ENCODE measurements at regions not wholly inside any gene's neighbourhood (a gene's known extent, or its start where the extent isn't known, plus 50 kb on each side); places are given as distances from the start of the nearest gene placed in this dataset.
"Not testable (repeated sequence)": the region's sequence is repeated elsewhere in the genome, so short reads cannot be mapped to it uniquely, and the experiment has no call there.

- H3K4me1 ChIP-seq (ENCODE audit: control insufficient read depth, insufficient read depth, low read length) = peaks cover 23% of the 10 kb centered on the region
- H3K4me3 Mint-ChIP-seq = peak overlapping the region; percentile 84
- intact Hi-C loops (cut with micrococcal nuclease); H3K4me3 ChIP-seq (ENCODE audit: low read length); H3K9me3 ChIP-seq (ENCODE audit: control insufficient read depth, insufficient read depth, low read length); ATAC-seq; H3K9me3 Mint-ChIP-seq; H3K36me3 Mint-ChIP-seq; H3K27me3 ChIP-seq (ENCODE audit: control insufficient read depth, insufficient read depth, low read length); H3K27ac ChIP-seq (ENCODE audit: low read length); H3K36me3 ChIP-seq (ENCODE audit: control insufficient read depth, insufficient read depth, low read length); H3K27me3 Mint-ChIP-seq (ENCODE audit: low read depth in 2 of 2): not testable (repeated sequence)
- H3K4me1 Mint-ChIP-seq = peaks cover 26 to 30% of the 10 kb centered on the region in 2 donors
- DNase-seq = peak in 1 of 2 donors; percentile 10
- peak overlapping the region; percentile 86 to 88 for H3K27ac Mint-ChIP-seq
- 88% methylated on average over 6 of the region's 6 CpGs for WGBS (ENCODE audit: insufficient coverage)
Observed at GRCh38 chr16:21505751-21506520, 93.4 kb upstream of the METTL9 start.

DNA sequence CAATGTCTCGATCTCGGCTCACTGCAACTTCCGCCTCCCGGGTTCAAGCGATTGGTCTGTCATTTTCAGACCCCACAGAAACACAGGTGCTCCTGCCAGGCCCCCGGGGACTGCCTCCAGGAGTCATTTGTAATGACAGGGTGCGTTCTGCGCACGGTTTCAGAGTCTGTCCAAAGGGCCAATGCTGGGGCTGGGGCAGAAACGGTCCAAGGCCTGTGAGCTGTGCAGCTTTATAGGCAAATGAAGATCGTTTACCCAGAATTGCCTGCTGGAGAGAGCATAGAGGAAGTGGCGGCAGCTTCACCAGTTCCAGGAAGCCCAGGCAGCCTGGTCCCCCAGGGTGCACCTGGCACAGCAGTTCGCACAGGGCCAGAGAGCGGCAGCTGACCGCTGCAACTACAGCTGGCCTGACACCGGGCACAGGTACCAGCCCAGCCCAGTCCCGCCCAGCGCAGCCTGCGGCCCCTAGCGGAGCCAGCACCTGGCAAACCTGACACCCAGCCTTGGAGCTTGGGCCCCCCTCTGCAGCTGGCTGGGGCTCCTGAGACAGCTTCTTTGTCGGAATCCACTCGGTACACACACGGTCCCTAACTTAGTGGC, 92.4 kb upstream of the METTL9 start:
- intact Hi-C loops (cut with micrococcal nuclease); H3K27me3 Mint-ChIP-seq (ENCODE audit: low read depth in 2 of 2); H3K36me3 ChIP-seq (ENCODE audit: control insufficient read depth, insufficient read depth, low read length); H3K9me3 Mint-ChIP-seq; H3K27me3 ChIP-seq (ENCODE audit: control insufficient read depth, insufficient read depth, low read length); H3K9me3 ChIP-seq (ENCODE audit: control insufficient read depth, insufficient read depth, low read length); H3K36me3 Mint-ChIP-seq: not testable (repeated sequence)
- H3K4me1 Mint-ChIP-seq = peaks cover 26 to 39% of the 10 kb centered on the region in 2 donors
- DNase-seq = peak; percentile 53 to 68
- WGBS (ENCODE audit: insufficient coverage) = 8% methylated on average over 23 of the region's 23 CpGs
- H3K4me3 Mint-ChIP-seq = peak overlapping the region; percentile 84
- Histone ChIP-seq H3K27ac (ENCODE audit: low read length) (peak overlapping the region; percentile 80), H3K4me1 (ENCODE audit: control insufficient read depth, insufficient read depth, low read length) (peaks cover 23% of the 10 kb centered on the region), H3K4me3 (ENCODE audit: low read length) (peak overlapping the region; percentile 19)
- ATAC-seq = peak; percentile 24 to 54 (median 36)
- H3K27ac Mint-ChIP-seq = peak overlapping the region; percentile 86 to 88

GRCh38 chr16:21507631-21508305, 91.6 kb upstream of the METTL9 start:
- H3K4me1 ChIP-seq (ENCODE audit: control insufficient read depth, insufficient read depth, low read length) = peaks cover 25% of the 10 kb centered on the region
- H3K4me3 ChIP-seq (ENCODE audit: low read length); ATAC-seq; H3K27me3 ChIP-seq (ENCODE audit: control insufficient read depth, insufficient read depth, low read length); H3K27me3 Mint-ChIP-seq (ENCODE audit: low read depth in 2 of 2); H3K9me3 ChIP-seq (ENCODE audit: control insufficient read depth, insufficient read depth, low read length); H3K36me3 ChIP-seq (ENCODE audit: control insufficient read depth, insufficient read depth, low read length); intact Hi-C loops (cut with micrococcal nuclease); H3K36me3 Mint-ChIP-seq; H3K9me3 Mint-ChIP-seq: not testable (repeated sequence)
- DNase-seq = peak; percentile 16 to 46
- H3K4me1 Mint-ChIP-seq = peaks cover 26 to 39% of the 10 kb centered on the region in 2 donors
- 94% methylated on average over 13 of the region's 15 CpGs for WGBS (ENCODE audit: insufficient coverage)
- H3K27ac ChIP-seq (ENCODE audit: low read length) = peak overlapping the region; percentile 80
- peak overlapping the region; percentile 86 to 88 for H3K27ac Mint-ChIP-seq
- H3K4me3 Mint-ChIP-seq = peak overlapping the region; percentile 84

DNA sequence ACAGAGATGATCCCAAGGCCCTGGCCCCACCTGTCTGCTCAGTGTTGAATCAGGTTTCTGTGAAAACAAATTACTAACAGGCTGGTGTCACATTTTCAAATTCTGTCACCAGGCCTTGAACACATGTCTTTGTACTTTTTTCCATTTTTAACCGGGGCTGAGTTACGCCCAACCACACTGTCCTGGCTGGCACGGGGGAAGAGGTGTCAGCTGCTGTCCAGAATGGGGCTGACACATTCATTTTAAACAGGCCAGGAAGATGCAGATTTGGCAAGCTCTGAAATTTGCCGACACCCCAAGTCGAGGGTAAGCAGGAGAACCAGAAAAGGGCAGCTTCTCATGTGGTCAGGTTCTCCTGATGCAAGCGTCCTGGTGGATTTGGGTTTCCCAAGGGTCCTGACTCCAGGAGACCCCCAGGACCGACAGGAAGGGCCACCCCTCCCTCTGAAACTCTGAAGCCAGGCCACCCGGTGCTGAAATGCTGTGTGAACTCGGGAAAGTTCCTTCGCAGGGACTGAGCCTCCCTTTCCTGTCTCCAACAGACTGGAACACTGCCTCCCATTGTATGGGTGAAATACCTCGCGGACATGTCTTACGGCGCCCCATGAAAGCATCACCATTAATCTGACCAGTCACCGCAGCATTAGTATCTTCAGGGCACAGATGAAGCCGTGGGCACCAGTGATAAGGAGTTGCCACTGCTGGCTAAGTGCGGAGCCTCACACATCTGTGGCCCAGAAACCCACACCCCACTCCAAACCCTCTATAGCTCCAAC, 90.5 kb upstream of the METTL9 start:
- peak in 1 of 2 donors; percentile 13 for DNase-seq
- H3K27ac ChIP-seq (ENCODE audit: low read length); ATAC-seq; H3K4me3 ChIP-seq (ENCODE audit: low read length); H3K36me3 ChIP-seq (ENCODE audit: control insufficient read depth, insufficient read depth, low read length); H3K36me3 Mint-ChIP-seq; H3K27me3 ChIP-seq (ENCODE audit: control insufficient read depth, insufficient read depth, low read length); H3K9me3 Mint-ChIP-seq; H3K27me3 Mint-ChIP-seq (ENCODE audit: low read depth in 2 of 2); H3K9me3 ChIP-seq (ENCODE audit: control insufficient read depth, insufficient read depth, low read length); intact Hi-C loops (cut with micrococcal nuclease): not testable (repeated sequence)
- peak overlapping the region; percentile 86 to 88 for H3K27ac Mint-ChIP-seq
- peaks cover 31 to 46% of the 10 kb centered on the region in 2 donors for H3K4me1 Mint-ChIP-seq
- H3K4me3 Mint-ChIP-seq = peak overlapping the region; percentile 84
- peaks cover 32% of the 10 kb centered on the region for H3K4me1 ChIP-seq (ENCODE audit: control insufficient read depth, insufficient read depth, low read length)
- WGBS (ENCODE audit: insufficient coverage) = 84% methylated on average over 17 of the region's 17 CpGs

GRCh38 chr16:21509437-21510086, 89.8 kb upstream of the METTL9 start:
- H3K36me3 ChIP-seq (ENCODE audit: control insufficient read depth, insufficient read depth, low read length); H3K4me3 ChIP-seq (ENCODE audit: low read length); H3K27ac ChIP-seq (ENCODE audit: low read length); ATAC-seq; H3K27me3 ChIP-seq (ENCODE audit: control insufficient read depth, insufficient read depth, low read length); intact Hi-C loops (cut with micrococcal nuclease); H3K4me3 Mint-ChIP-seq; H3K36me3 Mint-ChIP-seq; H3K9me3 ChIP-seq (ENCODE audit: control insufficient read depth, insufficient read depth, low read length); H3K9me3 Mint-ChIP-seq; H3K27me3 Mint-ChIP-seq (ENCODE audit: low read depth in 2 of 2): not testable (repeated sequence)
- peak in 1 of 2 donors; percentile 15 for DNase-seq
- H3K27ac Mint-ChIP-seq = peak overlapping the region; percentile 86 to 88
- H3K4me1 ChIP-seq (ENCODE audit: control insufficient read depth, insufficient read depth, low read length) = peaks cover 37% of the 10 kb centered on the region
- peaks cover 38 to 51% of the 10 kb centered on the region in 2 donors for H3K4me1 Mint-ChIP-seq
- WGBS (ENCODE audit: insufficient coverage) = 91% methylated on average over 8 of the region's 10 CpGs

GRCh38 chr16:21510869-21511255, 88.5 kb upstream of the METTL9 start:
- peaks cover 41% of the 10 kb centered on the region for H3K4me1 ChIP-seq (ENCODE audit: control insufficient read depth, insufficient read depth, low read length)

More at GRCh38 chr16:21510869-21511255, 88.5 kb upstream of the METTL9 start:
- H3K36me3 Mint-ChIP-seq; H3K4me3 ChIP-seq (ENCODE audit: low read length); ATAC-seq; H3K9me3 Mint-ChIP-seq; H3K9me3 ChIP-seq (ENCODE audit: control insufficient read depth, insufficient read depth, low read length); H3K27me3 ChIP-seq (ENCODE audit: control insufficient read depth, insufficient read depth, low read length); H3K4me3 Mint-ChIP-seq; H3K36me3 ChIP-seq (ENCODE audit: control insufficient read depth, insufficient read depth, low read length); intact Hi-C loops (cut with micrococcal nuclease); H3K27ac ChIP-seq (ENCODE audit: low read length); H3K27me3 Mint-ChIP-seq (ENCODE audit: low read depth in 2 of 2): not testable (repeated sequence)
- DNase-seq = peak in 1 of 2 donors; percentile 12
- Mint-ChIP-seq H3K27ac (peak overlapping the region in 1 of 2 donors; percentile 16), H3K4me1 (peaks cover 38 to 51% of the 10 kb centered on the region in 2 donors)
- WGBS (ENCODE audit: insufficient coverage) = 91% methylated on average over 3 of the region's 4 CpGs
